ENCODE measurements at regions not wholly inside any gene's neighbourhood (a gene's known extent, or its start where the extent isn't known, plus 50 kb on each side); places are given as distances from the start of the nearest gene placed in this dataset.

GRCh38 chr4:125243789-125244397 lies 70.9 kb upstream of the FAT4 start:
- TF ChIP-seq POLR2A (IDR thresholded peaks at IDR 0.05) (no peak), CTCF (IDR thresholded peaks at IDR 0.05) (no peak)
